ENCODE measurements at regions not wholly inside any gene's neighbourhood (a gene's known extent, or its start where the extent isn't known, plus 50 kb on each side); places are given as distances from the start of the nearest gene placed in this dataset.
A peak's percentile ranks its signal among the peaks of the same experiment; 100 is the strongest.
"Not testable (repeated sequence)": the region's sequence is repeated elsewhere in the genome, so short reads cannot be mapped to it uniquely, and the experiment has no call there.

DNA sequence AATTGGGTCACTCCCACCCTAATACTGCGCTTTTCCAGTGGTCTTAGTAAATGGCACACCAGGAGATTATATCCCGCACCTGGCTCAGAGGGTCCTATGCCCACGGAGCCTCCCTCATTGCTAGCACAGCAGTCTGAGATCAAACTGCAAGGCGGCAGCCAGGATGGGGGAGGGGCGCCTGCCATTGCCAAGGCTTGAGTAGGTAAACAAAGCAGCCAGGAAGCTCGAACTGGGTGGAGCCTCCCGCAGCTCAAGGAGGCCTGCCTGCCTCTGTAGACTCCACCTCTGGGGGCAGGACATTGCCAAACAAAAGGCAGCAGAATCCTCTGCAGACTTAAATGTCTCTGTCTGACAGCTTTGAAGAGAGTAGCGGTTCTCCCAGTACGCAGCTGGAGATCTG lies 52.4 kb upstream of the PMPCB start:
- DNase-seq (ENCODE audit: low read depth) = not testable (repeated sequence)

DNA sequence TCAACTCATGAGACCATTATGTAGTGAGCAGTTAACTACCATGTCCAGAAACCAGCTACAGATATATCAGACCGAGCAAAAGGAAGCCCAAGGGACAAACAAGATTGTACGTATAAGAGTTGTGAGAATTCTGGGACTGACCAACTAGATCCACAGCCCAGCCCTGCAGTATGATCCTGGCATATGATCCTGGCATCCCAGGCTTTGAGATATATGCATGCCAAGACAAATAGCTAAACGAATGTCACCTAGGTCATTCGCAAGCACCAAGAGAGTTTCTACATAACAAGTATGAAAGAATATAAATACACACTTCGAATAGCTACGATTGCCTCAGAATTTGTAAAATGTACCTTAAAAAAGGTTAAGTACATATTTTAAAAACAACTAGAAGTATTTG lies 56.4 kb upstream of the PMPCB start:
- no peak for DNase-seq (ENCODE audit: low read depth)

DNA sequence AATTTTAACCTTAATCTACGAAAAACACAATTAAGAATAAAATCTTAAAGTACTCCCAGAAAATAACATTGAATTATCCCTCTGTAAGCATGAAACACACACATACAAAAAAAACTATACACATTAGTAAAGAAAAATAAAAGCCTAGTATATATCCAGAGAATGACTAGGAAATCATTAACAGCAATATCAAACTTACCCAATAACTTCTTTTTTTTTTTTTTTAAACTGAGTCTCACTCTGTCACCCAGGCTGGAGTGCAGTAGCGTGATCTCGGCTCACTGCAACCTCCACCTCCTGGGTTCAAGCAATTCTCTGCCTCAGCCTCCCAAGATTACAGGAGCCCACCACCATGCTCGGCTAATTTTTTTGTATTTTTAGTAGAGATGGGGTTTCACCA lies 61.4 kb upstream of the PMPCB start:
- not testable (repeated sequence) for DNase-seq (ENCODE audit: low read depth)

DNA sequence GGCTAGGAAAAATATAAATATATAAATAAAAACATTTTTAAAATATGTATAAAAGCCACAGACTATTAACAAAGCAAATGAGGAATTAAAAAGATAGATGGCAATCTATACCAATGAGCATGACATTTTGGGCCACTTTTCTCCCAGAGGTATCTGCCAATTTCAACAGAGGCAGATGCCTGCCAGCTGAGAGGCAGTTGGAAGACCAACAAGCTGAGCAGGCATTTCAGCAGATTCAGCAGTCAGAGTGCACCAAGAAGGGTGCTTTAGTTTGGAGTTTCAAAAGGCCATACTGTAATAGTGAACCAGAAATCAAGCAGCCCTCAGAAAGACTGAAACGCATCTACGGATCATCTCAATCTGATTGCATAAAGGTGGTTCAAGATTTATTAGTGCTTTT lies 62.4 kb upstream of the PMPCB start:
- DNase-seq (ENCODE audit: low read depth) = not testable (repeated sequence)

DNA sequence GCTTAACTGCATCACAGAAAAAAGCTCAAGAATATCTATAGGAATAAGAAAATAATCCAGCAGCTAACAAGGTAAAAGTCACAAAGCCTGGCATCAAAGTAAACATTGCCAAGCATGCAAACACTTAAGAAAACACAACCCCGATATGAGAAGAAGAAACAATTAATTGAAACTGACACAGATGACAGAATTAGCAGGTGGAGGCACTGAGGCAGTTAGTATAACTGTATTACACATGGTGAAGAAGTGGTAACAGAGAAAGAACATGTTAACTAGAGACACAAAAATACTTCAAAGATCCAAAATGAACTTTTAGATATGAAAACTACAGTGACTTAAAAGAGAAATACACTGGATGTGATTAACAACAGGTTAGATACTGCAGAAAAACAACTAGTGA lies 69.4 kb upstream of the PMPCB start:
- not testable (repeated sequence) for DNase-seq (ENCODE audit: low read depth)

DNA sequence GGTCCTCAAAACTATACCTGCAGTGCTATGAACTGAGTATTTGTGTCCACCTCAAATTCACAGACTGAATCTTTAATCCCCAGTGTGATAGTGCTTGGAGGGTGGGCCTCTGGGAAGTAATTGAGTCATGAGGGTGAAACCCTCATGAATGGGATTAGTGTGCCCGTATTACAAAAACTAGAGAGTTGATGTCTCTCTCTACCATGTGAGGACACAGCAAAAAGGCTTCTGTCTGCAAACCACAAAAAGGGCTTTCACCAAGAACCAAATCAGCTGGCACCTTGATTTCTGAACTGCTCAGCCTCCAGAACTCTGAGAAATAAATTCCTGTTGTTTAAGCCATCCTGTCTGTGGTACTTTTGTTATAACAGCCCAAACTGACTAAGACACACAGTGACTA lies 71.4 kb upstream of the PMPCB start:
- not testable (repeated sequence) for DNase-seq (ENCODE audit: low read depth)

DNA sequence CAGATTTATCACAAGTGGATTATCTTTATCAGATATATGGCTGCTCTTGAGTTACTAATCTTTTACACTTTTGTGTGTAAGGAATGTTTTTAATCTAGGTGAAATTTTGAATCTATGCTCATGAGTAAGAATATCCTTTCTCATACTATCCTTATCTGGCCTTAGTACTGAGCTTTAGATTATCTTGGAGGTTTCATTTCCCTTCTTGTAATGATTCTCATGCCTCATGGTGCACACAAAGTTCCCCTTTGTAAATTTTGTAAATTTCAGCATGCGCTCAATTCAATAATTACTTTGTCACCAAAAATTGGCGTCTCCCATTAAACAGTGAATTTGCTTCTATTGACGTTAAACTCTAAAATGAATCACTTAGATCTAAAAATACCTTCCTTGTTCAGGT lies 74.2 kb upstream of the NAPEPLD start:
- DNase-seq (ENCODE audit: low read depth) = not testable (repeated sequence)

DNA sequence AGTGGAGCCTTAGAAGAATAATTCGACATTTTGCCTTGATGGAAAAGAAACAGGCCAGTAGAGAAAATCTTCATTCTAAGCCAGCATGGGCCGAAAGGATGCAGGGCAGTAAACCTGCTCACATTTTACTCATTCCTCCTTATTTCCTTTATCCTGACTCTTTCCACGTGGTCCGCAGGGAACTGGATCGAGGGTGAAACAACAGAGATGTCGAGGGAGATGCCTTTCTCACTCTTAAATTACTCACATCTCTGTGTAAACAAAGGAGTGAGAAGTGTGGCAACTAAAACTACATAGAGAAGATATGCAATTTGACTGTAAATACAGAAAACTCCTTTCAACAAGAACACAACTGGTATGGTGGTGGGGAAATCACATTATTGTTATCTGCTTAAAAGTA lies 62.1 kb upstream of the NAPEPLD start:
- not testable (repeated sequence) for DNase-seq (ENCODE audit: low read depth)

DNA sequence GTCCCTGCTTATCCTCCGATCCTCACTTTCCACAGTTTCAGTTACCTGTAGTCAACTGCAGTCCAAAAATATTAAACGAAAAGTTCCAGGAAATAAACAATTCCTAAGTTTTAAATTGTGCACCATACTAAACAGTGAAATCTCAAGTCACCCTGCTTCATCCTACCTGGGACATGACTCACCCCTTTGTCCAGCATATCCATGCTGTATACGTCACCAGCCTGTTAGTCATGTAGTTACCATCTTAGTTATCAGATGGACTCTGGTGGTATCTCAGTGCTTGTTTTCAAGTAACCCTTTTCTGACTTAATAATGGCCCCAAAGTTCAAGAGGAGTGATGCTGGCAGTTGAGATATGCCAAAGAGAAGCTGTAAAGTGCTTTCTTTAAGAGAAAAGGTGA lies 50.3 kb upstream of the NAPEPLD start:
- DNase-seq (ENCODE audit: low read depth) = peak; percentile 26

Data from non-pigmented ciliary epithelial cell (primary cell).